Breast epithelium (tissue), 3 donors: ENCODE measurements at regions not wholly inside any gene's neighbourhood (a gene's known extent, or its start where the extent isn't known, plus 50 kb on each side); places are given as distances from the start of the nearest gene placed in this dataset.

Experiments
- POLR2A ChIP-seq: fragments of 450-650 bp; IDR thresholded peaks from one replicate; pipeline ENCODE4 v1.6.1; 2016; ENCODE audit warnings: antibody characterized with exemption, mild to moderate bottlenecking, moderate library complexity
- POLR2AphosphoS5 ChIP-seq, 3 donors: sonication (generic); formaldehyde crosslinking; IDR thresholded peaks; one replicate each; pipeline ENCODE4 v1.6.1; 2017; ENCODE audit warnings: antibody characterized with exemption in 3 of 3
- TF ChIP-seq, protein P1 (sequence below), 3 donors: fragments of 450-650 bp; IDR thresholded peaks; one replicate each; pipeline ENCODE4 v1.5.1; 2016 to 2017; ENCODE audit warnings: antibody characterized with exemption in 3 of 3, mild to moderate bottlenecking in 3 of 3, moderate library complexity in 3 of 3

DNA sequence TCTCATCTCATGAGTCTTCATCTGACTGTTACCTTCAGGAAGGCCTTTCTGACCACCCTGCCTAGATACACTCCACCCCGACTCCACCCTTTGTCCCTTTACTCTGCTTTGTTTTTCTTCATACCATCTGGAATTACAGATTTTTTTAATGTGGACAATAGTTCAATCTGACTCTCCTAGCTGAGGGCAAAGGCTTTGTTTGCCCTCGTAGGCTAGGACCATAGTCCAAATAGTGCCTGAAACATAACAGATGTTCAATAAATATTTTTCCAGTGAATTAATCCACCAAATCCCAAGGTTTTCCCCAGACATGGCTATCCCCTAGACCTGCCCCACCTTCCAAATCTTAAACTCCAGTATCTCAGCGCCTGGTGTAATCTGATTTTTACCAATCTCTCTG lies 176.5 kb upstream of the GJB5 start:
- TF ChIP-seq POLR2AphosphoS5 (IDR thresholded peaks at IDR 0.05) = no peak
- no peak for TF ChIP-seq POLR2A
- TF ChIP-seq, protein P1, sequence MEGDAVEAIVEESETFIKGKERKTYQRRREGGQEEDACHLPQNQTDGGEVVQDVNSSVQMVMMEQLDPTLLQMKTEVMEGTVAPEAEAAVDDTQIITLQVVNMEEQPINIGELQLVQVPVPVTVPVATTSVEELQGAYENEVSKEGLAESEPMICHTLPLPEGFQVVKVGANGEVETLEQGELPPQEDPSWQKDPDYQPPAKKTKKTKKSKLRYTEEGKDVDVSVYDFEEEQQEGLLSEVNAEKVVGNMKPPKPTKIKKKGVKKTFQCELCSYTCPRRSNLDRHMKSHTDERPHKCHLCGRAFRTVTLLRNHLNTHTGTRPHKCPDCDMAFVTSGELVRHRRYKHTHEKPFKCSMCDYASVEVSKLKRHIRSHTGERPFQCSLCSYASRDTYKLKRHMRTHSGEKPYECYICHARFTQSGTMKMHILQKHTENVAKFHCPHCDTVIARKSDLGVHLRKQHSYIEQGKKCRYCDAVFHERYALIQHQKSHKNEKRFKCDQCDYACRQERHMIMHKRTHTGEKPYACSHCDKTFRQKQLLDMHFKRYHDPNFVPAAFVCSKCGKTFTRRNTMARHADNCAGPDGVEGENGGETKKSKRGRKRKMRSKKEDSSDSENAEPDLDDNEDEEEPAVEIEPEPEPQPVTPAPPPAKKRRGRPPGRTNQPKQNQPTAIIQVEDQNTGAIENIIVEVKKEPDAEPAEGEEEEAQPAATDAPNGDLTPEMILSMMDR (IDR thresholded peaks at IDR 0.05) = no peak
